ENCODE measurements at regions not wholly inside any gene's neighbourhood (a gene's known extent, or its start where the extent isn't known, plus 50 kb on each side); places are given as distances from the start of the nearest gene placed in this dataset.

- TF ChIP-seq SIX5 (IDR thresholded peaks at IDR 0.05; ENCODE audit: low read depth, low read length) = no peak
- no peak for TF ChIP-seq MAX (IDR thresholded peaks at IDR 0.05)
- TF ChIP-seq RFX5 (IDR thresholded peaks at IDR 0.05; ENCODE audit: borderline replicate concordance, low read depth, low read length) = no peak
- no peak for TF ChIP-seq EGR1 (IDR thresholded peaks at IDR 0.05; ENCODE audit: borderline replicate concordance, low read depth, low read length)
- no peak for TF ChIP-seq EP300 (IDR thresholded peaks at IDR 0.05; ENCODE audit: borderline replicate concordance in 1 of 2, low read depth in 2 of 2, low read length in 2 of 2)
- TF ChIP-seq CHD7 (IDR thresholded peaks at IDR 0.05; ENCODE audit: insufficient replicate concordance, low read length) = no peak
These were observed 169.5 kb upstream of the POC5 start (continued) for GRCh38 chr5:75886706-75887105.

Measured in H1 (cell line).